Islet of Langerhans (tissue), 1 donor: ENCODE measurements at regions not wholly inside any gene's neighbourhood (a gene's known extent, or its start where the extent isn't known, plus 50 kb on each side); places are given as distances from the start of the nearest gene placed in this dataset.

Source experiments
- FAIRE-seq: peaks from one replicate; lab custom pipeline; 2011; peaks lifted over from hg19 to GRCh38; lab: Jason Lieb, UNC

DNA sequence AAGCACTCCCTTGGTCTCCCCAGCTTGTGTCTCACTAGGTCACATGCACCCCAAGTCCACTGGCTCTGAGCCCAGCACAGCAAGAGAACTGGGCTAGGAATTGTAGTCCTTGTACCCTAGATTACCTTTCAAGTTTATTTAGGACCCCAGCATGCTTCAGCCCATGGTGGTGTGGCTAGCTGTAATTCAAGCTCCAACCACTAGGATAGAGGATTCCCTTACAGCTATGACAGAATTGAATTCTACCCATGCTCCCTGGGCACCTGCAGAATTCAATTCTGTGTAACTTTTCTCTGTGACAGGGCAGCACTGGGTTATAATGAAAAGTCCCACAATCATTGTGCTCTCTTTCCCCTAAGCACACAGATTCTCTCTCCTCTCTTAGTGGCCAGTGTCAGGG, 253.8 kb upstream of the DMD start:
- no peak for FAIRE-seq

DNA sequence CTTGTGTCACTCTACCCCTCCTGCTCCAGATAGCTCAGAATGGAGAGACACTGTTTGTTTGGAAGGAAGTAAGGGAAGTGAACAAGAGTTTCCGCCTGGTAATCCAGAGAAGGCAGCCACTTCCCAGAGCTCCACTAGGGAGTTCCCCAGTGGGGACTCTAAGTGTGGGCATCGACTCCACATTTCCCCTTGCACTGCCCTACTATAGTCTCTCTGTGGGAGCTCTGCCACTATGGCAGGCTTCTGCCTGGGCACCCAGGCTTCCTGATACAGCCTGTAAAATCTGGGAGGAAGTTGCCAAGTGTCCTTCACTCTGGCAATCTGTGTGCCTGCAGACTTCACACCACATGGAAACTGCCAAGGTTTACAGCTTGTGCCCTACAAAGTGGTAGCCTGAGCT, 245.8 kb upstream of the DMD start:
- FAIRE-seq = no peak

DNA sequence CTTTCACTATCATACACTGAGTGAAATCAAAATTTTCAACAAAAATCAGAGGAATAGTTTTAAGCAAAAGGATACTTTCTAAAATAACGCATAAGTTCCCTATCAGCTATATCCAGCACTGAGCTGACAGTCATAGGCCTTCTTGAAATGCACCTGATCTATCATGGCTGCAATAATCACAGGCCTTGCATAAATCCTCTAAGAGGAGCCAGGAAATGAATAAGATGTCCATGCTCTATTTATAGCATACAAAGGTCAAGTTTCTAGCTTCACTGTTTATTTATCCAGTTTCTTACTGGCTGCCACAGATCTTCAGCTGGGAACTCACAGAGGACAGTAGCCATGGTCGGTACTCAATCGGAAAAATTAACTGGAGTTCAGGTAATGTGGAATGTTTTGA, 235.9 kb upstream of the DMD start:
- FAIRE-seq = peak; percentile 53

DNA sequence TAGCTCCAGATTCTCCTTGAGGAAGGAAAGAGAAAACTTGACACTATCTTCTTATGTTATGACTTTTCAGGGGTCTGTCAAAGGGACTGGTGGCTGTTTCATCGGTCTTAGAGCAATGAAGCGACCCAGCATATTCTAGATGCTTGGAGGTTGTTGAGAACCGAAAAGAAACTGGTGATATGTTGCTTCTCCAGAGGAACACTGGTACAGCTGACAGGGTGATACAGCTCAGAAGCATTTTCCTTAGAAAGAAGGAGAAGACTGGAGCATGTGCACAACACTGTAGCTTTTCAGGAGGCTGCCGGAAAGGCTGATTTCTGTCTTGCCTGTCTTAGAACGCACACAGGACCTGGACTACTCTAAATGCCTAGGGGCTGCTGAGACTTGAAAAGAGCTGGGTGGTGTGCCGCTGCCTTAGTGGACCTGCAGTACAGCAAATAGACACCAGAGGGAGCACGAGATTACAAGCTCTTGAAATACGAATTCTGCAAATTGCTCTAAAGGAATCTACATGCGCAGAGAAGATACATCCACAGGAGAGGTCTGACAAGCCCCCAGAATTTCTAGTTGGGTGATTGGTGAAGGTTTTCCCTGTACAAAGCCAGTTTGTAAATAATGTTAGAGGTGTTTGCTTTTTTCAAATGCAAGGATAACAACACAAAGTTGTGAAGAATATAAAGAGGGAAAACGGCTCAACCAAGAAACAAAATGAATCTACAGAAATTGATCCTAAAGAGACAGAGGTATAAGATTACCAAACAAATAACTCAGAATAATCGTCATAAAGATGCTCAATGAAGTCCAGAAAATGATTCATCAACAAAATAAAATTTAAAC, 223.1 kb upstream of the DMD start:
- FAIRE-seq = no peak

DNA sequence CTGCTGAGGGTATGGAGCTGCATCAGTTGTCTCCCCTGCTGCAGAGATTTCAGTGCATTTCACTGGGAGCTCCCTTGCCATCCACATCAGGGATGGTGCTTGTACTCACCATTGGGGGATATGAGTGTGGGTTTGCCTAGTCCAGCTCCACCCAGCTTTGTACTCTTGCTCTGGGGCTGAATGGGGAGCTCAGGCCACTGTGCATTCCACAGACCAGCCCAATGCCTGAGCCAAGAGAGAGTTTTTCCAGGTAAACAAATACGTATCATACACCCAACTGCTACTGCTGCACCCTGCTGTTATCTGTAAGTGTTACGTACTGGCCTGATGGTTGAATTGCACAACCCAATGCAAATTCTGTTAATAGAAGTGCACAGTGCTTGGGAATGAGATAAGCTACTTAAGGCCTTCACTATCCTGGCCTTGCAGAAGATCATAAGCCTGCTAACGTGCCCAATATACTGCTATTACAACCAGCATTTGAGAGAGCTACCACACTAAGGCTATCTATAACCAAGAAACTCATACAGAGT, 205.0 kb upstream of the DMD start:
- FAIRE-seq = no peak

DNA sequence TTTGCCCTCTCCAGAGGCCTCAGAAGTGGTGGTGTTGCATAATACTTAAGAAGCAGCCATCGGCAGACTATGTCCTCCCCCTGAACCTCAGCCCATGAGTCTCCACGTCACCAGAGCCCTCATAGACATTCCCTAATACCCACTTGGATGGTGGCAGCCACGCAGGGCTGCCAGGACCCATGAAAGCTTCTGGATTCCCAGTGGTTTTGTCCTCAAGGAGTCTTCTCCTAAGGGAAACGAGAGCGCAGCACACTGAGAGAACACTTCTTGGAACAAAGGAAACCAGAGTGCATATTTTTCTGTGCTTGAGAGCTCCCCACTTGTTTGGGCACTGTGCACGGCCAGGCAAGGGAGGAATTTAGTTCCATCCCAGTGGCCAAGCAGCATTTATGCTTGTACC, 204.1 kb upstream of the DMD start:
- FAIRE-seq = no peak

DNA sequence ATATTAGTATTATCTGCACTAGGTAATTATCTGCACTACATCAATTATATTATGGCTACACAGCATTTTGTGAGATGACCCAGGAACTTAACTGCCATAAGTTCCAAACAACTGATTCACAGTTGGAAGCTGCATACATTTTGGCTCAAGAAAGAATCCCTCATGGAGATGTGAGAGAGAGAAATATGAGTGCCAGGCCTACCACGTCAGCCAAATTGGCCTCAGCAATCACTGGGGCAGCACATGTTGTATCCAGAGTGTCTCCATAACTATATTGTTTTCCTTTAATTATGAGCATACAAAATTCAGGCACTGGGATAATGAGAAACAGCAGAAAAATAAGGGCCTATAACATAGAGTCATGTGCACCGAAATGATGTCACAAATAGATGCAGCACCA, 174.2 kb upstream of the DMD start:
- no peak for FAIRE-seq

DNA sequence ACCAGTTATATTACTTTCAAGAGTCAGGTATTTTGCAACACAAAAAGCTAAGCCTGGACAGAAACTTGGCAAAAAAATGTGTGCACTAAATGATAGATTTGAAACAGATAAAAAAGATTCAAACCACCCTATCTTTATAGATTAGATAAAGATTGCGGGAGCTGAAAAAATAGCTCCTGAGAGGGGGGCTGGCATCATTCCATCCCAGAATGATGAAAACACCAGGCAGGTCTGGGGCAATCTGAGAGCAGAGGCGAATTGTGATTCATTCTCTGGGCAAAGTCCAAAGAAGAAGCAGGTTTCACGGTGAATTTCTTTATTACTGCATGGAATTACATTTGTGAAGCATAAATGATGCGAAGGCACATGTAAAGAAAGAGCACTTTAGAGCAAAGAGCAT, 168.5 kb upstream of the DMD start:
- FAIRE-seq = no peak

DNA sequence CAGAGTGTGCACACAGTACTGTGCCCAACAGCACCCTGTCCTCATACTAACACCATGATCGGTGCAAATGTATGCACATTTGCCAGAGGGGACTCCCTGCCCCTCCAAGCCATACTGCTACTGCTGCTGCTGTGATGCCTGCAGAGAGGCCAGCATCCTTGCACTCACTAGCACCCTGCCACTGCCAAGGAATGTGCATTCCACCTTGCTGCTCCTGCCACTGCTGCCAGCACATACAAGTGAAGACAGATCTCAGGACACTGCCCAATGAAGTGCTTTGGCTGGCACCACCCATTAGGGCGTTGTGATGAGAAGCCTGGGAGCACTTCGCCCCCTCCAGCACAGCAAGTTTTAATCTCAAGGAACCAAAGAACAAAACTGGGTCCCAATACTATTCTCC, 146.3 kb upstream of the DMD start:
- FAIRE-seq = no peak

DNA sequence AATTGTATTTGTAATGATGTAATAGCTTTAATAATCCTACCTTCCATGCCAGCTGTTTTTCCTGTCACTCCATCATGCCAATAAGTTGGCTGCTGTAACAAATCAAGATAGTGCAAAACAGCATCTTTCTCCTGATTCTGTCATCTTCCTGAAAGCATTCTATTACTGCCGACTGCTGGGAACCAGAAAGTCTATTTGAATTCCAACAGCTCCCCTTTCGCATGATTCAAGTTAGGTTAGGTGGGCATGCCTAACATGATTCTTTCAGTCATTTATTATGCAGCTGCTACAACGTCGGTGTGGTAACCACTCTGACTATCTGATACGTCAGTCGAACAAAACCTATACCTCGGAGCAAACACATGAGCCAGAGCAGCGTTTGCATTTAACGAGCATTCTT, 127.9 kb upstream of the DMD start:
- no peak for FAIRE-seq

DNA sequence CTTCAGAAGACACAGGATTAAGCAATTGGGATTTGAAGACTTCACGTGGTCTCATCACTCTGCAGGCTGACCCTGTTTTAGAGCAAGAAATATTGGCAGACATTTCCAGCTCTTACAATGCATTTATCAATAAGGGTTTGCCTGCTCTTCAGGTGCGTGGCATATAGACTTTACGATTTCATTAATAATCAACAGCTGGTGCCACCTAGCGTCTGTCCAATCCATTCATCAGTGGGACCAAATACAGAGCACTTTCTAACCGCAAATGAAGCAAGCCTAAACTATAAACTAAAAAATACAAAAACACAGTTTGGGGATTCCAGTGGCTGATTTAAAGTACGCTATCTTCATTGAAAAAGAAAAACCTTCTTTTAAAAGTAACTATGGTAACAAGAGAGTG, 125.4 kb upstream of the DMD start:
- peak; percentile 41 for FAIRE-seq

DNA sequence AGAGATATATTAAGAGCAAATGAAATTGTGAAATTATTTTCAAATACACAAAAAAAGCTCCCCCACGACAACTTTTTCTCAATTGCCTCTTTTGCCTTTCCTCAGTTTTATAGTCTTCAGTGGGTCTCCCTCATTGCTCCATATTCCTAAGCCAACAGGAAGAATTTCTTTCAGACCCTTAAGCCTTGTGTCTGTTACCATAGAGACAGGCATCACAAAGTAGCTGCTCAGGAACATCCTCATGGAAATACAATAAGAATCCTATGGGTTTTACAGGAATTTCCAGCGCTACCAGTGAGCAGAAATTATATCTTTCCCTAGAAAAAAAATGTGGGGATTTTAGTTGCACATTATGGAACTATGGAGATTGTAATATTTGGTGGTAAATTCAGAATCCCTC, 121.9 kb upstream of the DMD start:
- FAIRE-seq = no peak

DNA sequence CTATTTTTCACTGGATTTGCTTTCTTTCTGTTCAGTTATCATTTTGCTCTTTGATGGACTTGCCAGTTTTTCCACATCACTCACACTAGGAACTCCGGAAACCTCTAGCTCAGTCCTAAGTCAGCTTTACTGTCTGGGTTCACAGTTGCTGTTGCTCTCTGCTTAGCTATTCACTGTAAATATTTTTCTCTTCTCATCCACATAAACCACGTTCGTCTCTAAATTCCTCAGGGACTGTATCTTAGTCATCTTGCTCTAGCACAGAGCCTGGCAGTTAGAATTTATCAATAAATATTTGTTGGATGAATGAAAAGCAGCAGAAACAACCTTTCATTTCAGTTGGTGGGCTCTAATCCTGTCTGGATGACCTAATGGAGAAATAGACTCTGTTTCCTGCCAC, 119.4 kb upstream of the DMD start:
- no peak for FAIRE-seq

DNA sequence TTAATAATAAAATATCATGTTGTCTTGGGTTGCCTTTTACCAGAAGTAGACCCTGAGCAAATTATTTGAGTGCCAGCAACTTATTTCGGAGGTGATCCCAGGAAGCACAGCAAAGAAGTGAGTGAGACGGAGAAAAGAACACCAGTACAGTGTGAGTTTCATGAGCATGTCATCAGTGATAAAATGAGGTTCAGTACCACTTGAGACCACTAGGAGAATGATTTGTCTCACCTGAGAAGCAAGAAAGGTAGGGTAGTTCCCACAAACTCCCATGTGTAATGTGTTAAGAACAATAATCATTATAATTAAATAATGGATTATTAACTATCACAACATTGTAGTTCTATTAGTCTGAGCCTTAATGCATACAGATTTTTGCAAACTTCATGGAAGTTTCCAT, 112.8 kb upstream of the DMD start:
- FAIRE-seq = no peak

DNA sequence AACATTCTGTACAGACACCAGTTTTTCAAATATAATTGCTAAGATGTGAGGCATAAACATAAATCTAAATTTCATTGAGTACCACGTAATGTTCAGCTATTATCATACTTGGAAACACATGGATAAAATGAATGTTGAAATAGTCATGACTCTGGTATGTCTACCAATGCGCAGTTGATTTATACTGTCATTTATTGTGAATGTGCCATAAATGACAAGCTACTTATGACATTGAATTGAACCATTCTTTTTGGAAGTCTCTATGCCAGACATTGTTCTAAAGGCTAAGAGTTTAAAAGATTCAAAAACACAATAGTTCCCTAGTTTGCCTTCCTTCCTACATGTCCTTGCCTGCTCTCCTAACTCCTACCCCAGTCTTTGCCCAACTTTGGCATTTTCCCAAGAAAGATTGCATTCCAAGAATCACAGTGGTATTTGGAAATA, 96.6 kb upstream of the DMD start:
- no peak for FAIRE-seq

DNA sequence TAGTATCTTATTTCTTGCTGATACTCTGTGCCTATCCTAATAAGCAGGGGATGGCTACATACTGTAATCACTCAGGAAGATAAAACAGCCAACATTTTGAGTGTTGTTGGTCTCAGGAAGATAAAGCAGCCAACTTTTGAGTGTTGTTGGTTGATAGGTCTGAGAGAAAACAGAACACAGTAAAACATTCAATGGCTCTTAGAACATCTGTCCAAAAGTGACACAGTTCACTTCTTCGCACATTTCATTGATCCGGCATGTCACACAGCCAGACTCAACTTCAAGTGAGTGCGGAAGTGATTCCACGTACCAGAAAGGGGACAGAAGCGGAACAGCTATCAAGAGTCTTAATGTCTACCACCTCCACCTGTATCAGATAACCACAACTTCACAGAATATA, 87.3 kb upstream of the DMD start:
- FAIRE-seq = no peak

DNA sequence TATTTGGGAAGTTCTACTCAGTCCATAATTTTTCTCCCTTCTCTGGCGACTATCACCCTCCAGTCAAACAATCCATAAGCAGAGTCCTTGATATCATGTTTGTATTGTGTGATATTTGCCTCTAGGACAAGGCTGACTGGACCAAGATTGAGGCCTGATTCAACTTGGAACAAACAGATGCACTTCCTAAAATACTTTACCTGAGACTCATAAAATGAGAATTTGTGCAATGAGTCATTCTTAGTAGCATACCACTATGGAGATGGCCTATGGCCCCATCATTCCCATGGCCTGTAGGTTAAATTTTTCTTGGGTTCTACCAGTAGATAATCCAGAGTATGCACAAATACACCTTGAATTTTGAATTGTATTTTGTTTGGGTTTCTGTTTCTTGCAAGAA, 74.2 kb upstream of the DMD start:
- no peak for FAIRE-seq

DNA sequence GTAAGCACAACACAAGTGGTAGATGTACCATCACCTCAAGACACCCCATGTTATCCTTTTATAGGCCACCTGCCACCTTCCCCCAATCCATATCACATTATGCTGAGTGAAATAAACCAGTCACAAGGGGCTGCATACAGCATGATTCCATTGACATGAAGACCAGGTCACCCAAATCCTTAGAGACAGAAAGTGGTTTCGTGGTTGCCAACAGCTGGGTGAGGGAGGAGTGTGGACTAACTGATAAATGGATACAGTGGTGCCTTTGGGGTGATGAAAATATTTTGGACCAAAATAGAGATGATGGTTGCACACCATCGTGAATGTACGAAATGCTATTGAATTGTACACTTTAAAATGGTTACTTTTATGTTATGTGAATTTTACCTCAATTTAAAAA, 65.7 kb upstream of the DMD start:
- FAIRE-seq = no peak

DNA sequence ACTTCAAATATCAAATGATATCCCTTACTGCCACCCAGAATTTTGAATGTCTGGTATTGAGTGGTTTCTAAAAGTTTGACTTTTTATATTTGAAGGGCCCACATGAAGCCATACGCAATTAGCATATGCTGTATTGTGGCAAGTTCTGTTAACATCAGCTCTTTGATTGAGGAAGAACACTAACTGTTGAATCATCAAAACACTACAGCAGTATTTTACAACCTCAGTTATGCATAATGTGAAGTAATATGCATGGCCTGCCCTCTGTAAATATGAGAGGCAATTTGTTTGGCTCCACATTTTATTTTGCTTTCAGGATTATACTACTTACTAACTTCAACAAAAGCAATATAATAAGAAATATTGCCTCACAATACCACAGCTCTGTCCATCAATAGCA, 62.2 kb upstream of the DMD start:
- no peak for FAIRE-seq

DNA sequence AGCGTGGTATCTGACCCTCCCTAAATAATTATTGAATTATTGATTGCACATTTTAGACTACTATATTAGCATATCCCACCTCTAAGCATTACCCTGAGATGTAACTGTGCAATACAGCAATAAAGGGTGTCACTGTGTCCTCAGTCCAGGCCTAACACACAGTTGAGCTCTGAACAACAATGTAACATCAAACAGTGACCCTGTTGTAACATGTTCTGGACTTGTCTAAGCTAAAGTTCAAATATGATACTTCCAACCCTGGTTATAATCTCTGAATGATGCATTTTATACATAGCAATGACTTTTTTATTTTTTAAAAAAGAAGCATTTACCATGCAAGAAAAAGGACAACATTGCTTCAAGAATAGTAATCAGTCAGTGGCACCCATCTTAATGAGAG, 61.6 kb upstream of the DMD start:
- FAIRE-seq = no peak
